Nephron progenitor cell (in vitro differentiated cells): ENCODE measurements at regions not wholly inside any gene's neighbourhood (a gene's known extent, or its start where the extent isn't known, plus 50 kb on each side); places are given as distances from the start of the nearest gene placed in this dataset.

Experiments
- DNase-seq: peaks from one replicate; pipeline ENCODE4 v3.0.0; 2021
- H3K27ac Mint-ChIP-seq: 2 replicates; pipeline ENCODE4 v1.8.0; 2021; ENCODE audit warnings: mild to moderate bottlenecking, moderate library complexity, mixed read lengths
- H3K27me3 Mint-ChIP-seq: 2 replicates; pipeline ENCODE4 v1.8.0; 2021; ENCODE audit warnings: mild to moderate bottlenecking, low read depth, mixed read lengths; ENCODE audit not compliant: poor library complexity
- H3K36me3 Mint-ChIP-seq: 2 replicates; pipeline ENCODE4 v1.8.0; 2021; ENCODE audit warnings: low read depth, mixed read lengths
- H3K4me1 Mint-ChIP-seq: 2 replicates; pipeline ENCODE4 v1.8.0; 2021; ENCODE audit warnings: mixed read lengths
- H3K4me3 Mint-ChIP-seq: 2 replicates; pipeline ENCODE4 v1.8.0; 2021; ENCODE audit warnings: mild to moderate bottlenecking, moderate library complexity, mixed read lengths
- H3K9me3 Mint-ChIP-seq: 2 replicates; pipeline ENCODE4 v1.8.0; 2021; ENCODE audit warnings: mild to moderate bottlenecking, moderate library complexity, mixed read lengths
- TF ChIP-seq, protein P1 (sequence below): fragments of 200-600 bp; sonication (generic); IDR thresholded peaks from 2 replicates; pipeline ENCODE4 v1.5.0; 2021; ENCODE audit warnings: antibody characterized with exemption

- Mint-ChIP-seq H3K4me3 (no peak overlapping the region), H3K27me3 (peaks cover 4% of the 10 kb centered on the region), H3K9me3 (peaks cover 7% of the 10 kb centered on the region), H3K4me1 (peaks cover under 1% of the 10 kb centered on the region), H3K36me3 (no peaks in the 10 kb centered on the region), H3K27ac (no peak overlapping the region)
- no peak for DNase-seq
- TF ChIP-seq, protein P1, sequence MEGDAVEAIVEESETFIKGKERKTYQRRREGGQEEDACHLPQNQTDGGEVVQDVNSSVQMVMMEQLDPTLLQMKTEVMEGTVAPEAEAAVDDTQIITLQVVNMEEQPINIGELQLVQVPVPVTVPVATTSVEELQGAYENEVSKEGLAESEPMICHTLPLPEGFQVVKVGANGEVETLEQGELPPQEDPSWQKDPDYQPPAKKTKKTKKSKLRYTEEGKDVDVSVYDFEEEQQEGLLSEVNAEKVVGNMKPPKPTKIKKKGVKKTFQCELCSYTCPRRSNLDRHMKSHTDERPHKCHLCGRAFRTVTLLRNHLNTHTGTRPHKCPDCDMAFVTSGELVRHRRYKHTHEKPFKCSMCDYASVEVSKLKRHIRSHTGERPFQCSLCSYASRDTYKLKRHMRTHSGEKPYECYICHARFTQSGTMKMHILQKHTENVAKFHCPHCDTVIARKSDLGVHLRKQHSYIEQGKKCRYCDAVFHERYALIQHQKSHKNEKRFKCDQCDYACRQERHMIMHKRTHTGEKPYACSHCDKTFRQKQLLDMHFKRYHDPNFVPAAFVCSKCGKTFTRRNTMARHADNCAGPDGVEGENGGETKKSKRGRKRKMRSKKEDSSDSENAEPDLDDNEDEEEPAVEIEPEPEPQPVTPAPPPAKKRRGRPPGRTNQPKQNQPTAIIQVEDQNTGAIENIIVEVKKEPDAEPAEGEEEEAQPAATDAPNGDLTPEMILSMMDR = no peak
These were observed 224.3 kb downstream of the UBE3D start for GRCh38 chr6:82841309-82841708.
